Right ventricle myocardium superior (tissue), 1 donor: ENCODE measurements at regions not wholly inside any gene's neighbourhood (a gene's known extent, or its start where the extent isn't known, plus 50 kb on each side); places are given as distances from the start of the nearest gene placed in this dataset.

ENCODE experiments used
- ATAC-seq: fragments of 200-7000 bp; cut with Tn5 transposase; one replicate; pipeline ENCODE4 v1.9.1; 2020; ENCODE audit warnings: mild to moderate bottlenecking; ENCODE audit not compliant: poor library complexity
- DNase-seq: peaks from one replicate; pipeline ENCODE4 v3.0.0-alpha.2; 2020
- intact Hi-C: fragments of 100-400 bp; cut with DNase I; formaldehyde crosslinking; loops from one replicate; pipeline ENCODE4 v1.11.2; 2022
- donor health status: DM: no; HTN: yes; CAD: no; lungs with severe emphysema.

DNA sequence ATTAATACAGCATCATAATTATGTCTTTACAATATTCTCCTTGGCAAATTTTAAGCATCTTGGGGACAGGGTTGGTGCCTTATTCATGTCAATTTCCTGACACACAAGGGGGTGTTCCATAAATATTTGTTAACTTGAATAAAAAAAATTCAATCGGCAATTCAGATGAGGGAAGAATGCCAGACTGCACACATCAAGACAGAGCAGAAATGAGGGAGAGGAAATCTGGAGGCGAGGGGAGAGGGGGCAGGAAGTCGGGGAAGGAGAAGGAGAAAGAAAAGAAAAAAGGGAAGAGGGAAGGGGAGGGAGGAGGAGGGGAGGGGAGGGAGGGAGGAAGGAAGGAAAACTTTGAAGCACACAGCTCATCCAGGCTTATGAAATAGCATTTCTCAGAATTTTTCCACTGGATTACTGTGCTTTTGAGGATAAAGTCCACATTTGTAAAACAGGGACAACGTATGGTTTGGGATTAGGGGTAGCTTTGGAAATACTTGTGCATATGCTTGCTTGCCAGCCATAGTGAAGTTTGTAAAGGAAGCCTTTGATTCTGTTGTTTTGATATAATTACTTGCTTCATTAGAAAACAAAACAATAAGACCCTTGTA lies 362.1 kb downstream of the SAMD5 start:
- ATAC-seq: no peak
- intact Hi-C loops: no loop called here

DNA sequence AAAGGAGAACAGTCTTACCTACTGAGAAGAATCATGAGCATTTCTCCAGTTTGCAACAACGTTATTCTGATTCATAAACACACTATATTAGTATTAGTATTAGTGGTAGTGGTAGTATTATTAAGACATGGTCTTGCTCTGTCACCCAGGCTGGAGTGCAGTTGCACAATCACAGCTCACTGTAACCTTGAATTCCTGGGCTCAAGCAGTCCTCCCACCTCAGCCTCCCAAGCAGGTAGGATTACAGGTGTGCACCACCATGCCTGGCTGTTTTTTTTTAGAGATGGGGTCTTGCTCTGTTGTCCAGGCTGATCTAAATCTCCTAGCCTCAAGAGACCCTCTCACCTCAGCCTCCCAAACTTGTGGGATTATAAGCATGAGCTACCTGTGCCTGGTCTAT lies 363.5 kb downstream of the SAMD5 start:
- intact Hi-C loops: no loop called here
- no peak for ATAC-seq
- no peak for DNase-seq

More for the DNA sequence above, 362.1 kb downstream of the SAMD5 start:
- DNase-seq: no peak

DNA sequence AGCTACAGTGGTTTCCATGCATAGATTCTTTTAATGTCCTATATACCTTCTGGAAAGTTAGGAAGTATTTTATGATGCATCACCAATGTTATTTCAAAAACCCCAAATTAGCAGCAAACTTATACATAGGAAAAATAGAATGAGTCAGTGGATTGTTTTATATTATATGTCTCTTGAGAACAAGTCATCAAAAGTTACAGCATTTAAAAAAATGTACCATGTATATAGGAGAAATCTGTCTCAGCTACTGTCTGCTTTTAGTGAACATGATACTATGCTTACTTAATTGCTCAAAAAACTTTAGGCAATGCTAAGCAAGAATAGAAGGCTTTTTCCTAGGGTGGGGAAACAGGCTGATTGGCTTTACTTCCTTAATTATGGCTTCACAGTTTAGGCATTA lies 365.3 kb downstream of the SAMD5 start:
- ATAC-seq (no peak), DNase-seq (no peak)
- intact Hi-C loops: no loop called here

DNA sequence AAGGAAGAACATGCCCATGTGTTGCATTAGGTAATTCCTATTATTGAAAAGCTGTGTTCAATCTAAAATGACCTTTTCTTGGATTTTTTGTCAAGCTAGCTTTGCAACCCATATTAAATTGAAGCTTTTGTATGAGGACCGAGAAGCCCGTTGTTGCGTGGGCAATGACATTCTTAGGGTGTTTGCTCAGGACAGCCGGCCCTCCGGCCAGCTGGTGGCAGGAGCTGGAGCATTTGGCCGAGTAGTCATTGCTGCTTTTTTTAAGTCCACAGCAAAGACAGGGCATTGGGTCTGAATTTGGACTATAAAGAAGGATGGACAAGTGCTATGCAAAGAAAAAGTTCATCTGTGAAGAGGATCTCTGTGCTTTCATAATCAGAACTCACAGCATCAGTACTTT lies 365.8 kb downstream of the SAMD5 start:
- no peak for DNase-seq

DNA sequence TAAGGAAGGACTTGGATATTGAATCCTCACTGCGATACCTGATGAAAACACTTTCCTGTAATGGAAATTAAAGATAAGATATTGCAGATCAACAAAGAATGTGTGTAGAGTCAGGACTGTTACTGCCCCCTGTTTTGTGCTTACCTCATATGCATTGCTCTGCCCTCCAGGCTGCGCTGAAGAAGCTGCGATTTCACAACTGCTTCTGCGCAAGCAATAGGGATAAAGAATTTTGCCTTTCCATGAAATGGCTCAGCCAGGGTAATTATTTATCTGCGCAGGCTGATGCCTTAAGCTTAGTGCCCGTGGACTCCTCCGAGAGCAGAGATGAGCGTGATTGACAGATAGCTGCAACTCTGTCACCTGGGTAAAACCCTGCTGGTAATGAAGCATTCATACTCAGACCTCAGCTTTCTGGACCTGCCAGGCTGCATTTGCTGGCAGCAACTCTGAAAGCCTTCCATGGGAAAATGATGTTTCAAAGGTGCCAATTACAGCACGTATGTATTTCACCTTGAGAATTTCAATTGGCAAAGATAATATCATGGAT lies 370.6 kb downstream of the SAMD5 start:
- ATAC-seq (no peak), DNase-seq (no peak)
- intact Hi-C loops: no loop called here

More for the DNA sequence above, 365.8 kb downstream of the SAMD5 start:
- intact Hi-C loops: no loop called here
- ATAC-seq: no peak

DNA sequence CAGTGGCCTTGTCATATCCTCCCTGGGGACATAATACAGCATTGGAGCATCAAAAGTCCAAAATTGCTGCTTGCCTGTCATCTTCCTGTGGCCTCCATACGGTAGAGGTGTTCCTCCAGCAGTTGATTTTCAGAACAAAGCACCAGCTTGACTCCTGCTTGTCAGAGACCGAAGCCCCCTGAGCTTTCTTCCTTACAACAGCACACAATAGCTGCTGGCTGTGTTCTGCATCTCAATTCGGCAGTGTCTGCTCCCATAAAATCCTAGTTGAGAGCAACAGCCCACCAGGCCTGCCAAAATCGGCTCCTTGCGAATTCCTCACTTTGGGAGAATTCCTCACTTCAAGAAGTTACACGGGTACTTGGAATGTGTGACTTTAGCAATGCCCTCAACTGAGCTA lies 372.9 kb downstream of the SAMD5 start:
- no peak for ATAC-seq
- intact Hi-C loops: no loop called here
- no peak for DNase-seq

DNA sequence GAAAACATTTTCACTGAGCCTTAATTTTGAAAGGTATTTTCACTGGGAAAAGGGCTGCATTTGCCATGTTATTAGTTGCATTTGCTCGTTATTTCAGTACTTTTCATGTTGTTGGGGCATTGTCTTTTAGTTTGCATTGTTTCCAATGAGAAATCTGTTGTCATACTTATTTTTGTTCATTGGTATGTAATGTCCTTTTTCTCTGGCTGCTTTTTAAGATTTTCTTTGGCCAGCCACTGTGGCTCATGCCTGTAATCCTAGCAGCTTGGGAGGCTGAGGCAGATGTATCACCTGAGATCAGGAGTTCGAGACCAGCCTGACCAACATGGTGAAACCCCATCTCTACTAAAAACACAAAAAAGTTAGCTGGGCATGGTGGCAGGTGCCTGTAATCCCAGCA lies 379.9 kb downstream of the SAMD5 start:
- ATAC-seq (no peak), DNase-seq (no peak)
- intact Hi-C loops: no loop called here

DNA sequence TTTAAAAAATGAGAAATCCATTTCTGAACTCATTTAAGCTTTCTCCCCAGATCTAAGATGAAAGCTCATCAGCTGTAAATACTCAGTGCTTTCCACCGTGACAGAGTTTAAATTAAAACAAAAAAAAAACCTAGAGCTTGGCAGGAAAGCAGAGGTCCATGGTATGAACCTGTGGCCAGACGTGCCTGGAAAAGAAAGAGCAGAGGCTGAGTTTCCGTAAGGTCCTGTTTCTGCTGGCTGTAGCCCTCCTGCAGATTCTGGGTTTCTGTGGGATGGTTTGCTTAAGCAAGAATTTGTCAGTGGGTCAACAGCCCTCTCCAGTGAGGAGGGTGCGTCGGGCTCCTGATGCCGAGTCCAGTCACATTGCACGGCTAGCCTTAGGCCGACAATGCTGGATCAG lies 383.2 kb downstream of the SAMD5 start:
- intact Hi-C loops: no loop called here
- ATAC-seq (no peak), DNase-seq (no peak)

DNA sequence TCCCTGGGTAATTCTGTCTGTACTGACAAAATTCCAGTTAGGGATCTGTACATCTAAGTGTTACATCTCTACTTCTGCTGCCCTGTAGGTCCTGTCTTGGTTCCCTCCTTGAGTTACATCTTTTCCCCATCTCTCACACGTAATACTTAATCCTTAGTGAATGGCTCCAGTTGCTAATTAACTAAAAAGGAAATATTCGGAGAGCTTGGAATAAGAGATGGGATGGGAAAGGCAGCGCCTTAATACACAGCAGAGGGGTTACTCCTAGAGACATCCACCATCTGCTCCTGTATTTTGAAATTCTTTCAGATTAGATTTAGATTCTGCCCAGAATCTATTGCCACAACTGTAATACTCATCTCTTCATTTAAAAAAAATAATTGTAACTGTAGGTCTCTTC lies 384.0 kb downstream of the SAMD5 start:
- no peak for DNase-seq
- intact Hi-C loops: no loop called here
- ATAC-seq: no peak

DNA sequence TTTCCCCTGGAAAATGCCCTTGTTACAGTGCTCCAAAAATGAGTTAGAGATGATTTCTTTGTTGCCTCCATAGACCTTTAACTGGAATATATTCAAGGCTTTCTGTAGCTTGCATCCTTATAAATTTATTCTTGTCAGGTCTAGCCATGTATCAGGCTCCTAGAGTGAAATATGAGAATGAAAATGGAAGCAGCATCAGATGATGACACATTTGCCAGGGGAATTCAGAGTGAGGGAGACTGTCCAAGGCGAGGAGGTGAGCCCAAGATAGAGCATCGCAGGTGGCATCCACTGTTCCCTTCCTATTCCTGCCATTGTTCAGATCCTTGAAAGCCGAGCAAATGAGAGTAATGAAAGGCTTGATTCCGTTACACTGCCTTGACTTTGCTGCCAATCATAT lies 386.8 kb downstream of the SAMD5 start:
- DNase-seq: no peak
- intact Hi-C loops: no loop called here
- no peak for ATAC-seq

DNA sequence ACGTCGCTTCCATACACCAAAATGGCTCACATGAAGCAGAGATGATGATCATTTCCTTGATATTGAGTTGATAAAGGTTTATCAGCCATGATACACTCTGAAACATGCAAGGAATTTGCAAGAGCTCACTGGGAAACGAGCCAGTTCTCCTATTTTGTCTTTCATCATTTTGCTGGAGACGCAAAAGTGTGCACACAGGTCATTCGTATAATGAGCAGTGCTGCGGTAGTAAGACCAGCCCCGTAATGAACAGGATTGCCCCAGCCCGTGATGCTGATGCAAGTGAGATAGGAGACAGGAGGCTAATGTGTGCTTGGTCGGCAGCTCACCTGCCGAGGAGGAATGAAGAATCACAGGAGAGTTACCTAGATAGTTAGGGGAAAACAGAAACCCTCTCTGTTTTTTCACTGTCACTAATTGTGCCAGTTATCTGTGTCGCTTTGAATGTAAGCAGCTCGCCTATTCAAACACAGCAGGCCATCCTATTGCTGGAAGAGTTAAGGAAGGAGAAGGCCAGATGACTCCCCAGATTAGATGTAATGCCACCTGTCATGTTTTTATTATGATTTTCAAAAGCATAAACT lies 391.8 kb downstream of the SAMD5 start:
- intact Hi-C loops: no loop called here
- ATAC-seq (no peak), DNase-seq (no peak)

DNA sequence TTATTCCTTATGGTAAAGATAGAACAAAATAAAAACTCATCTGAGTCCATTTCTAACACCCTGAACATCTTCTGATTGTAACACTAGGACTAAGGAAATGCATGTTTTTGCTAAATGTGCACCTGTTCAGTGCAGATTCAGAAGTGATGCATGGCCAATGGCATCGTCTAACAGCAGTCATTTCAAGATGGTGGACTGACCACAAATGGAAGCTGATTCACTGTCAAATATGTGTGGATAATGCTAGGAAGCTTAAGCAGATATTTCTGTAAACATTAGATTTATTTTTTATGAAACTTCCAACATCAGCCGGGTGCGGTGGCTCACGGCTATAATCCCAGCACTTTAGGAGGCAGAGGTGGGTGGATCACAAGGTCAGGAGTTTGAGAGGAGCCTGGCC lies 394.8 kb downstream of the SAMD5 start:
- DNase-seq (no peak), ATAC-seq (no peak)
- intact Hi-C loops: no loop called here

DNA sequence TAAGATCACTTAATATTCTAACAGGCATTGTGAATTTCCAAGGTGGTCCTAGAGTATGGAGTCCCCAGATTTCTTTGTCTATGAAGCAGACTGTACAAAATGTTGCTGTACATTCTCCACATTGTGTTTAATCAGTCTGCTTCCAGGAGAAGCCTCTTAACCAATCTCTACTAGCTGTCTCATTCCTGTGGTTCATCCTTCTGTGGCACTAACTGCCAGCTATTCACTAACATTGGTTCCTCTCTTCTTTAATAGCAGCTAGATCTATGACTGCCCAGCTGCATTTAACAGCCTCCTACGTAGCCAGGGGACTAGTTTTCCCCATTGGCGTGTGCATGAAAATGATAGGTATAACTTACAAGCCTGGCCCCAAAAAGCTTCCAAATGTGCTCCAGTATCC lies 395.4 kb downstream of the SAMD5 start:
- intact Hi-C loops: no loop called here
- ATAC-seq (no peak), DNase-seq (no peak)

DNA sequence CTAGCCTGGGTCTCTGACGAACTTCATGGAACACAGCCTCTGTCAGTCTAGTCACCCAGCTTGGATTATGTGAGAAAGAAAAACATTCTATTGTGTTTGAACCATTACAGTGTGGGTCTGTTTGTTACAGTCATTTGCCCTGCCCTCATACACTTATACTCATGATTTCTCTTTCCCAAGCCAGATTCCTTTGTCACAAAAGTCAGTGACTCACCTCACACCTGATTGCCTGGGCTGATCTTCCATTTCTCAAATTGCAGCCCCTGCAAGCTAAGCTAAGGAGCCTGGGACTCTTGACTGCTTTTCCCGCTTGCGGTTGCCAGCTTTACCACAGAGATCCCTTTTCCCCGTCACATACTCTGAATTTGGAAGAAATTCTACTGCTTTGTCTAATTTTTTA lies 395.9 kb downstream of the SAMD5 start:
- intact Hi-C loops: no loop called here
- ATAC-seq (no peak), DNase-seq (no peak)

DNA sequence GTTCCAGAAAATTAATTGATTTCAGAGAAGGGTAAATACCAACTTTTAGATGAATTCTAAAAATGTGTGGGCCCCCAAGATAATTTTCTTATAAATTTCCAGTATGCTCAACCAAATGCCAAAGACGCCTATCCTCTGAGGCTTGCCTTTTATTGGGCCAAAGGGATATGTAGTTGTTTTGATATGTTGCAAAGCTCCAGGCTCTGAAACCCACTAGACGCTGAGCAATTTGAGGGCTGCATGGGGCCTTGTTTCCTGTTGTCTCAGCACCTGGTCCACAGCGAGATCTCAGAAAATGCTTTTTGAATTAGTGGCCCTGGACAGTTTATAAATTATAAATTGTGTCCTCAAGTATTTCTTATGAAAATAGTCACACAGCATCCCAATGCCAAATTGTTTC lies 397.2 kb downstream of the SAMD5 start:
- no peak for ATAC-seq
- intact Hi-C loops: no loop called here

DNA sequence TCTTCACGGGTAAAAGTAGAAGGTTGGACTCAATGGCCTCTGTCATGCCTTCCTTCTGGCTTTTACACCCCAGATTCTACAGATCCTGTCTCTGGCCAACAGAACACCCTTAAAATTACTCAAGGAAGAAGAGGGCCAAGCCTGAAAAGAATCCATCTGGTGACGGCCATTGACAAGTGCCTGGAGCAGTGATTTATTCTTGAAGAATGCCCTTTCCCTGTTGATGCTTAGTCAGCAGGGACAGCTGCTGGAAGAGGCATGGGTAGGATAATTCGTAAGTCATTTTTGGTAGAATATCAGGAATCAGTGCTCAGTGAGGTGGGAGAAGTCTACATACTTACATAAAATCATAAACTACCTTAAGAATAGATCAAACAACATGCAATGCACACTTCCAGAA lies 397.9 kb downstream of the SAMD5 start:
- intact Hi-C loops: no loop called here

More for the DNA sequence above, 397.2 kb downstream of the SAMD5 start:
- DNase-seq: no peak

DNA sequence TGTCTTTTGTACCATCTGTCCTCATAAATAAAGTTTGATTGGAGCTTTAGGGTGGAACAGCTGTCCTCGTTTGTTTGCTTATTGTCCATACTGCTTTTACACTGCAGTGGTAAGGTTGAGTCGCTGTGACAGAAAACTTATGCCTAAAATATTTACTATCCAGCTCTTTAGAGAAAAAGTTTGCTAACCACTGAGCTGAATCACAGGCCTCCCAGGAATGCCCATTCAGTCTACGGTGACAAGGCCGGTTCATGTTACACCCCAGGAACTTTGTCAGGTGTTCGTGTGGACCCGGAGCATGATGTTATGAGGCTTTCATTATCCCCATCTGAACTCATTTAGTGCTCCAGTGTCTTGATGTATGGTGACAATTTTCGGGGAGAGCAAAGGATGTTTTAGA lies 401.1 kb downstream of the SAMD5 start:
- no peak for ATAC-seq
- intact Hi-C loops: no loop called here
- no peak for DNase-seq

More for the DNA sequence above, 397.9 kb downstream of the SAMD5 start:
- DNase-seq: no peak
- ATAC-seq: no peak

DNA sequence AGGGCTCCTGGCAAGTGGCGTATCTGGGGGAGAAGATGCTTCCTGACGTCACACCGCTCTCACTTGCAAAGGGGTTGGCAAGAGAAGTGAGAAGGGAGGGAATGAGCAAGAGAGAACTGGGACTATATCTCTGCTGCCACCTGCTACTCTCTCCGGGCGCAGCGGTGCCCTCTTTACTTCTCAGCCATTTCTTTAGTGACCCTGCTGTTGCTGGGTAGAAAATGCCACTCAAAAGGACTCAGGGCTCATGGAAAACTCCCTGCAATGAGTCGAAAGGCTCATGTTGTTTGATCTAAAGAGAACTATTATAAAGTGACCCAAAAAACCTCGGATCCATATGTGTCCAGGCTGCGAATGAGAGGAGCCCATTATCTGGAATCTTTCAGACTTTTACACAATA lies 401.8 kb downstream of the SAMD5 start:
- intact Hi-C loops: no loop called here
- ATAC-seq (no peak), DNase-seq (no peak)

DNA sequence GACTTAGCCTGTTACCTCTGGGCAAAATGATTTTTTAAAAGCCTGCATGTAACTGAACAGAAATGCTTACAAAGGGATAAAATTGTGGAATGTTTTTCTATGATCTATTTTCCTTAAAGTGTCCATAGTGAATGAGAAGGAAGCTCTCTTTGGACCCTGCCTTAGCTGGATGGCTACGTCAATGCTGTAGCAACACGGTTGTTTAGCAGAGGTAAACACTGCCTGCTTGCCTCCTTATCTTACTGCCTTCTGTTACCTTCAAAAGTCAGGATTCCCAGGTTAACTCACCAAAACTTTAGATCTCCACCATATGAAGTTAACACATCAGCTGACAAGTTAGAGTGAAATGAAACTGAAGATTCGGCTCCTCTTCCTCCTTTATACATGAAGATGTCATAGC lies 402.6 kb downstream of the SAMD5 start:
- ATAC-seq: no peak
- intact Hi-C loops: no loop called here
- DNase-seq: no peak

DNA sequence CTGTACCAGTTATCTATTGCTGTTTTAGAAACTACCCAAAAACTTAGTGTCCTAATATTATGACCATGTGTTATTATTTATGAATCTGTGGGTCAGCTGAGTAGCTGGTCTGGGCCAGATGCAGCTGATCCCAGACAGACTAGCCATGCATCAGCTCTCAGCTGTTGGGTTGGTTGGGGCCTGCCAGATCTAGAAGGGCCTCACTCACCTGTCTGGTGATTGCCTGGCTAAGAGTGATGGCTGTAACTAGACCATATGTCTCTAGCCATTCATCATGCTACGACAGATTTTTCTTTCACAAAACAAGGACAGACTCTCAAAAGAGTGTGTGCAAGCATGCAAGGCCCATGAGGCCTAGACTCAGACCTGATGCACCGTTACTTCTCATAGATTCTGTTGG lies 403.2 kb downstream of the SAMD5 start:
- DNase-seq (no peak), ATAC-seq (no peak)
- intact Hi-C loops: no loop called here

DNA sequence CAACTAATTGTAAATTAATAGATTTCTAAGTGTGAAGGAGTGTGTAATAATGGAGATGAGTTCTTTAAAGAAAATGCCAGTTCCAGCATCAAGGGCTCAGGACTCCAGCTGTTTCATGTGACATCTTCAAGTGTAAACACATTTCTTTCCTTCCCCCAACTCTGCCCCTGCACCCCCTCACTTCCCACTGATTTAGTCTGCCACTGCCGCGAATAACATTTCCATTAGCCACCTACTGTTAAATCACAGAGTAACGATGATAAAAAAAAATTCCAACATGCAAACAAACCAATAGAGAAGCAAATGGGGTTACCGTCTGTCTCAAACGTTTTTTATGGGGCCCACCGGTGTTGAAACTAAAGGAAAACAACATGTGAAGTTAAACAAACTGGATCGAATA lies 414.3 kb downstream of the SAMD5 start:
- no peak for ATAC-seq
- DNase-seq: no peak
- intact Hi-C loops: no loop called here
